OCI-LY7 (cell line): ENCODE measurements at regions not wholly inside any gene's neighbourhood (a gene's known extent, or its start where the extent isn't known, plus 50 kb on each side); places are given as distances from the start of the nearest gene placed in this dataset.

Experiments
- BruUV-seq: library from RNA; stranded (reverse); fragments of 400-500 nt; replicated peaks from 2 replicates; lab custom pipeline; 2021; lab: Mats Ljungman, UMichigan
- CTCF ChIA-PET: fragments of 300-600 bp; sonication (Branson Sonifier 250); formaldehyde crosslinking; loops from one replicate; lab custom pipeline; 2022; ENCODE audit warnings: antibody characterized with exemption; ENCODE audit not compliant: unreplicated experiment; lab: Charles Lee
- POLR2A ChIA-PET: fragments of 300-600 bp; sonication (Branson Sonifier 250); formaldehyde crosslinking; loops from one replicate; lab custom pipeline; 2022; ENCODE audit warnings: antibody characterized with exemption; lab: Charles Lee
- DNase-seq: peaks from one replicate; pipeline ENCODE4 v3.0.0-alpha.2; 2015; ENCODE audit warnings: low spot score
- H2AFZ ChIP-seq: fragments of 200-600 bp; sonication (generic), shearing (Covaris generic); 2 replicates; pipeline ENCODE4 v1.6.1; 2014; ENCODE audit warnings: mild to moderate bottlenecking, antibody characterized with exemption, low read length, moderate library complexity
- H3K27ac ChIP-seq: fragments of 200-600 bp; sonication (generic); 2 replicates; pipeline ENCODE4 v1.5.1; 2014; ENCODE audit warnings: mixed run types, low read depth, mild to moderate bottlenecking, moderate library complexity, low read length, inconsistent platforms; ENCODE audit not compliant: poor library complexity, severe bottlenecking
- H3K36me3 ChIP-seq: fragments of 200-600 bp; sonication (generic); 2 replicates; pipeline ENCODE4 v1.6.1; 2014; ENCODE audit warnings: mild to moderate bottlenecking, antibody characterized with exemption, low read length, moderate library complexity, mixed read lengths; ENCODE audit not compliant: insufficient read depth
- H3K4me1 ChIP-seq: fragments of 200-600 bp; sonication (generic); 2 replicates; pipeline ENCODE4 v1.5.1; 2014; ENCODE audit warnings: mild to moderate bottlenecking, low read length; ENCODE audit not compliant: insufficient read depth, poor library complexity, severe bottlenecking
- H3K4me2 ChIP-seq: fragments of 200-600 bp; sonication (generic); 2 replicates; pipeline ENCODE4 v1.6.1; 2014; ENCODE audit warnings: mild to moderate bottlenecking, low read length
- H3K4me3 ChIP-seq: fragments of 200-600 bp; sonication (generic); 2 replicates; pipeline ENCODE4 v1.5.1; 2014; ENCODE audit warnings: mild to moderate bottlenecking, low read depth, low read length; ENCODE audit not compliant: poor library complexity, severe bottlenecking
- H3K79me2 ChIP-seq: fragments of 200-600 bp; sonication (generic); 2 replicates; pipeline ENCODE4 v1.6.1; 2016; ENCODE audit warnings: low read depth, mild to moderate bottlenecking, low read length, moderate library complexity, mixed read lengths; ENCODE audit not compliant: insufficient read depth
- H3K9me2 ChIP-seq: fragments of 200-600 bp; sonication (generic); 2 replicates; pipeline ENCODE4 v1.6.1; 2016; ENCODE audit warnings: mild to moderate bottlenecking, low read length, mixed read lengths; ENCODE audit not compliant: insufficient read depth
- H3K9me3 ChIP-seq: fragments of 200-600 bp; sonication (generic); 2 replicates; pipeline ENCODE4 v1.6.1; 2014; ENCODE audit warnings: mild to moderate bottlenecking, mixed run types, low read length, mixed read lengths
- H4K20me1 ChIP-seq: fragments of 200-600 bp; sonication (generic); 2 replicates; pipeline ENCODE4 v1.6.1; 2014; ENCODE audit warnings: mild to moderate bottlenecking, antibody characterized with exemption, low read length, moderate library complexity, mixed read lengths; ENCODE audit not compliant: insufficient read depth
- CTCF ChIP-seq: fragments of 200-600 bp; sonication (generic); conservative IDR thresholded peaks from 2 replicates; pipeline ENCODE4 v1.5.1; 2014; ENCODE audit warnings: mild to moderate bottlenecking, antibody characterized with exemption, low read length, moderate library complexity, mixed read lengths
- EZH2phosphoT487 ChIP-seq: fragments of 200-600 bp; sonication (generic); IDR thresholded peaks from 2 replicates; pipeline ENCODE4 v1.6.1; 2018; ENCODE audit warnings: low read depth, borderline replicate concordance, mild to moderate bottlenecking, mixed run types, antibody characterized with exemption, low read length, moderate library complexity, mixed read lengths
- intact Hi-C: fragments of 100-400 bp; cut with micrococcal nuclease; formaldehyde crosslinking; loops from one replicate; pipeline ENCODE4 v1.10.0; 2022; ENCODE audit not compliant: unreplicated experiment

GRCh38 chr9:79430619-79431018 is 141.1 kb upstream of the TLE4 start:
- Histone ChIP-seq H3K4me3 (no peak overlapping the region), H2AFZ (no peak overlapping the region), H3K4me1 (no peaks in the 10 kb centered on the region), H3K9me2 (no peaks in the 10 kb centered on the region), H4K20me1 (no peaks in the 10 kb centered on the region), H3K4me2 (no peak overlapping the region), H3K36me3 (no peaks in the 10 kb centered on the region), H3K27ac (no peak overlapping the region), H3K79me2 (no peaks in the 10 kb centered on the region), H3K9me3 (peaks cover 9% of the 10 kb centered on the region; the same call in 1 of the 2 replicates)
- CTCF ChIA-PET, result no interaction called here
- no peak for DNase-seq
- TF ChIP-seq EZH2phosphoT487 (no peak), CTCF (no peak)
- POLR2A ChIA-PET, result interaction anchor here (0.7 kb wide), 1 partner anchor 41 kb away, joined by 3 read pairs; no protein-coding TSS in a partner anchor
- no TSS peak for BruUV-seq
- intact Hi-C loops, result no loop called here

GRCh38 chr9:79431019-79431679 is 140.6 kb upstream of the TLE4 start:
- H3K27ac ChIP-seq, result no peak overlapping the region
- no peak overlapping the region for H2AFZ ChIP-seq
- POLR2A ChIA-PET, result interaction anchor here (0.7 kb wide), 1 partner anchor 41 kb away, joined by 3 read pairs; no protein-coding TSS in a partner anchor
- H3K4me2 ChIP-seq, result no peak overlapping the region
- H3K4me1 ChIP-seq, result no peaks in the 10 kb centered on the region
- CTCF ChIA-PET, result no interaction called here
- intact Hi-C loops, result no loop called here
- TF ChIP-seq CTCF (no peak), EZH2phosphoT487 (no peak)
- BruUV-seq, result no TSS peak
- 0 out of 2 replicates have a peak, but pooled peaks cover 3% of the 10 kb centered on the region for H3K9me3 ChIP-seq
- no peaks in the 10 kb centered on the region for H3K36me3 ChIP-seq
- no peak for DNase-seq
- H3K9me2 ChIP-seq, result no peaks in the 10 kb centered on the region
- no peaks in the 10 kb centered on the region for H3K79me2 ChIP-seq
- no peak overlapping the region for H3K4me3 ChIP-seq
- no peaks in the 10 kb centered on the region for H4K20me1 ChIP-seq

GRCh38 chr9:79432485-79432884 is 139.3 kb upstream of the TLE4 start:
- Histone ChIP-seq H3K4me3 (no peak overlapping the region), H3K9me2 (no peaks in the 10 kb centered on the region), H2AFZ (no peak overlapping the region), H3K36me3 (no peaks in the 10 kb centered on the region), H4K20me1 (no peaks in the 10 kb centered on the region), H3K4me1 (no peaks in the 10 kb centered on the region), H3K27ac (no peak overlapping the region), H3K9me3 (no peaks in the 10 kb centered on the region), H3K79me2 (no peaks in the 10 kb centered on the region), H3K4me2 (no peak overlapping the region)
- TF ChIP-seq EZH2phosphoT487 (no peak), CTCF (peak; percentile 45; the same call in 1 of the 2 replicates)
- no peak for DNase-seq
- BruUV-seq, result no TSS peak
- ChIA-PET POLR2A (no interaction called here), CTCF (no interaction called here)
- intact Hi-C loops, result no loop called here
